ENCODE measurements at regions not wholly inside any gene's neighbourhood (a gene's known extent, or its start where the extent isn't known, plus 50 kb on each side); places are given as distances from the start of the nearest gene placed in this dataset.
"Not testable (repeated sequence)": the region's sequence is repeated elsewhere in the genome, so short reads cannot be mapped to it uniquely, and the experiment has no call there.

GRCh38 chr17:31654936-31655335 is 204.1 kb downstream of the COPRS start:
- no peaks in the 10 kb centered on the region for H3K4me1 Mint-ChIP-seq (ENCODE audit: low read depth)
- intact Hi-C loops (cut with micrococcal nuclease), result no loop called here
- H3K27ac Mint-ChIP-seq, result no peak overlapping the region
- H3K4me3 Mint-ChIP-seq, result no peak overlapping the region
- peak; percentile 28 for DNase-seq
- peaks cover 8% of the 10 kb centered on the region for H3K27me3 Mint-ChIP-seq (ENCODE audit: low read depth)
- CTCF ChIA-PET, result no interaction called here
- H3K9me3 Mint-ChIP-seq, result no peaks in the 10 kb centered on the region
- H3K36me3 Mint-ChIP-seq (ENCODE audit: low read depth), result no peaks in the 10 kb centered on the region

GRCh38 chr17:31653691-31654090 is 205.4 kb downstream of the COPRS start:
- Mint-ChIP-seq H3K9me3 (no peaks in the 10 kb centered on the region), H3K4me1 (ENCODE audit: low read depth) (no peaks in the 10 kb centered on the region), H3K4me3 (no peak overlapping the region), H3K36me3 (ENCODE audit: low read depth) (no peaks in the 10 kb centered on the region), H3K27me3 (ENCODE audit: low read depth) (peaks cover 5% of the 10 kb centered on the region), H3K27ac (no peak overlapping the region)
- DNase-seq, result no peak
- intact Hi-C loops (cut with micrococcal nuclease), result no loop called here
- CTCF ChIA-PET, result no interaction called here

GRCh38 chr17:31650756-31651520 is 208.1 kb downstream of the COPRS start:
- peaks cover 3% of the 10 kb centered on the region for H3K27me3 Mint-ChIP-seq (ENCODE audit: low read depth)
- H3K9me3 Mint-ChIP-seq, result peaks cover 8% of the 10 kb centered on the region
- intact Hi-C loops (cut with micrococcal nuclease), result no loop called here
- H3K36me3 Mint-ChIP-seq (ENCODE audit: low read depth), result no peaks in the 10 kb centered on the region
- H3K4me1 Mint-ChIP-seq (ENCODE audit: low read depth), result no peaks in the 10 kb centered on the region
- no peak overlapping the region for H3K4me3 Mint-ChIP-seq
- no peak overlapping the region for H3K27ac Mint-ChIP-seq
- CTCF ChIA-PET, result interaction anchor here (0.6 to 1.2 kb wide), 5 partner anchors 33 to 249 kb away, joined by 3 to 5 read pairs (median 3); no protein-coding TSS in a partner anchor
- no peak for DNase-seq

- intact Hi-C loops (cut with micrococcal nuclease), result no loop called here
- peaks cover 16% of the 10 kb centered on the region for H3K9me3 Mint-ChIP-seq
- peaks cover 7% of the 10 kb centered on the region for H3K27me3 Mint-ChIP-seq (ENCODE audit: low read depth)
- CTCF ChIA-PET, result no interaction called here
- no peaks in the 10 kb centered on the region for H3K4me1 Mint-ChIP-seq (ENCODE audit: low read depth)
- no peak overlapping the region for H3K4me3 Mint-ChIP-seq
- DNase-seq, result no peak
- H3K27ac Mint-ChIP-seq, result no peak overlapping the region
- no peaks in the 10 kb centered on the region for H3K36me3 Mint-ChIP-seq (ENCODE audit: low read depth)
Measured at GRCh38 chr17:31649302-31649701, 209.7 kb downstream of the COPRS start.

GRCh38 chr17:31647661-31648060 is 211.4 kb downstream of the COPRS start:
- Mint-ChIP-seq H3K36me3 (ENCODE audit: low read depth) (no peaks in the 10 kb centered on the region), H3K4me3 (no peak overlapping the region), H3K9me3 (peaks cover 16% of the 10 kb centered on the region), H3K27ac (no peak overlapping the region), H3K4me1 (ENCODE audit: low read depth) (no peaks in the 10 kb centered on the region), H3K27me3 (ENCODE audit: low read depth) (peaks cover 12% of the 10 kb centered on the region)
- intact Hi-C loops (cut with micrococcal nuclease), result no loop called here
- CTCF ChIA-PET, result no interaction called here
- no peak for DNase-seq

GRCh38 chr17:31646642-31647041 is 212.4 kb downstream of the COPRS start:
- intact Hi-C loops (cut with micrococcal nuclease), result no loop called here
- H3K27ac Mint-ChIP-seq, result no peak overlapping the region
- H3K36me3 Mint-ChIP-seq (ENCODE audit: low read depth), result no peaks in the 10 kb centered on the region
- CTCF ChIA-PET, result no interaction called here
- H3K9me3 Mint-ChIP-seq, result peaks cover 16% of the 10 kb centered on the region
- H3K4me3 Mint-ChIP-seq, result no peak overlapping the region
- H3K4me1 Mint-ChIP-seq (ENCODE audit: low read depth), result no peaks in the 10 kb centered on the region
- H3K27me3 Mint-ChIP-seq (ENCODE audit: low read depth), result peaks cover 19% of the 10 kb centered on the region
- DNase-seq, result no peak

GRCh38 chr17:31645351-31645750 is 213.7 kb downstream of the COPRS start:
- Mint-ChIP-seq H3K27me3 (ENCODE audit: low read depth) (peaks cover 20% of the 10 kb centered on the region), H3K9me3 (peaks cover 17% of the 10 kb centered on the region), H3K4me3 (no peak overlapping the region), H3K27ac (no peak overlapping the region), H3K36me3 (ENCODE audit: low read depth) (no peaks in the 10 kb centered on the region), H3K4me1 (ENCODE audit: low read depth) (no peaks in the 10 kb centered on the region)
- peak; percentile 10 for DNase-seq
- intact Hi-C loops (cut with micrococcal nuclease), result no loop called here
- CTCF ChIA-PET, result no interaction called here

- H3K4me1 Mint-ChIP-seq (ENCODE audit: low read depth), result no peaks in the 10 kb centered on the region
- CTCF ChIA-PET, result no interaction called here
- H3K9me3 Mint-ChIP-seq, result no peaks in the 10 kb centered on the region
- H3K36me3 Mint-ChIP-seq (ENCODE audit: low read depth), result no peaks in the 10 kb centered on the region
- H3K4me3 Mint-ChIP-seq, result no peak overlapping the region
- H3K27me3 Mint-ChIP-seq (ENCODE audit: low read depth), result peaks cover 27% of the 10 kb centered on the region
- no peak overlapping the region for H3K27ac Mint-ChIP-seq
- DNase-seq, result no peak
- intact Hi-C loops (cut with micrococcal nuclease), result no loop called here
Measured at GRCh38 chr17:31631766-31632165, 227.3 kb downstream of the COPRS start.

- DNase-seq; intact Hi-C loops (cut with micrococcal nuclease); H3K9me3 Mint-ChIP-seq; H3K4me1 Mint-ChIP-seq (ENCODE audit: low read depth); H3K4me3 Mint-ChIP-seq; H3K36me3 Mint-ChIP-seq (ENCODE audit: low read depth); CTCF ChIA-PET; H3K27ac Mint-ChIP-seq: not testable (repeated sequence)
- H3K27me3 Mint-ChIP-seq (ENCODE audit: low read depth), result peaks cover 29% of the 10 kb centered on the region
Measured at GRCh38 chr17:31630866-31631265, 228.2 kb downstream of the COPRS start.

GRCh38 chr17:31629696-31630470 is 229.2 kb downstream of the COPRS start:
- Mint-ChIP-seq H3K27ac (no peak overlapping the region), H3K36me3 (ENCODE audit: low read depth) (no peaks in the 10 kb centered on the region), H3K27me3 (ENCODE audit: low read depth) (peaks cover 26% of the 10 kb centered on the region), H3K4me3 (no peak overlapping the region), H3K9me3 (no peaks in the 10 kb centered on the region), H3K4me1 (ENCODE audit: low read depth) (no peaks in the 10 kb centered on the region)
- DNase-seq, result no peak
- intact Hi-C loops (cut with micrococcal nuclease), result no loop called here
- CTCF ChIA-PET, result no interaction called here

GRCh38 chr17:31627960-31628359 is 231.1 kb downstream of the COPRS start:
- intact Hi-C loops (cut with micrococcal nuclease), result no loop called here
- Mint-ChIP-seq H3K36me3 (ENCODE audit: low read depth) (no peaks in the 10 kb centered on the region), H3K4me3 (no peak overlapping the region), H3K27ac (no peak overlapping the region), H3K4me1 (ENCODE audit: low read depth) (no peaks in the 10 kb centered on the region), H3K27me3 (ENCODE audit: low read depth) (peaks cover 21% of the 10 kb centered on the region), H3K9me3 (peaks cover 3% of the 10 kb centered on the region)
- CTCF ChIA-PET, result no interaction called here
- no peak for DNase-seq

- CTCF ChIA-PET, result no interaction called here
- Mint-ChIP-seq H3K4me3 (no peak overlapping the region), H3K9me3 (peaks cover 6% of the 10 kb centered on the region), H3K27me3 (ENCODE audit: low read depth) (peaks cover 9% of the 10 kb centered on the region), H3K36me3 (ENCODE audit: low read depth) (no peaks in the 10 kb centered on the region), H3K27ac (no peak overlapping the region), H3K4me1 (ENCODE audit: low read depth) (no peaks in the 10 kb centered on the region)
- intact Hi-C loops (cut with micrococcal nuclease), result no loop called here
- no peak for DNase-seq
Measured at GRCh38 chr17:31623990-31624389, 232.5 kb downstream of the RAB11FIP4 start.

GRCh38 chr17:31622500-31622899 is 231.0 kb downstream of the RAB11FIP4 start:
- CTCF ChIA-PET, result no interaction called here
- Mint-ChIP-seq H3K9me3 (peaks cover 6% of the 10 kb centered on the region), H3K27ac (no peak overlapping the region), H3K36me3 (ENCODE audit: low read depth) (no peaks in the 10 kb centered on the region), H3K4me1 (ENCODE audit: low read depth) (no peaks in the 10 kb centered on the region), H3K27me3 (ENCODE audit: low read depth) (peaks cover 7% of the 10 kb centered on the region), H3K4me3 (no peak overlapping the region)
- intact Hi-C loops (cut with micrococcal nuclease), result no loop called here
- DNase-seq, result no peak

All from activated naive CD4-positive, alpha-beta T cell treated with anti-CD3 and anti-CD28 coated beads for 36 hours (primary cell).